OCI-LY3 (cell line): ENCODE measurements at regions not wholly inside any gene's neighbourhood (a gene's known extent, or its start where the extent isn't known, plus 50 kb on each side); places are given as distances from the start of the nearest gene placed in this dataset.

Source experiments
- CTCF ChIP-seq: fragments of 200-600, 300-600 bp; sonication (generic); IDR thresholded peaks from 2 replicates; pipeline ENCODE4 v1.5.1; 2014; ENCODE audit warnings: antibody characterized with exemption, low read length, low read depth
- EZH2phosphoT487 ChIP-seq: fragments of 200-600 bp; shearing (Covaris generic); IDR thresholded peaks from 2 replicates; pipeline ENCODE4 v1.6.1; 2018; ENCODE audit warnings: antibody characterized with exemption, mixed run types, low read depth

GRCh38 chr21:35682904-35683549, 377.3 kb downstream of the SETD4 start:
- no peak for TF ChIP-seq CTCF
- TF ChIP-seq EZH2phosphoT487: no peak
